Tongue (tissue), 1 donor: ENCODE measurements at regions not wholly inside any gene's neighbourhood (a gene's known extent, or its start where the extent isn't known, plus 50 kb on each side); places are given as distances from the start of the nearest gene placed in this dataset.
"Not testable (repeated sequence)": the region's sequence is repeated elsewhere in the genome, so short reads cannot be mapped to it uniquely, and the experiment has no call there.

Source experiments
- DNase-seq: peaks from one replicate; pipeline ENCODE4 v3.0.0-alpha.2; 2015

DNA sequence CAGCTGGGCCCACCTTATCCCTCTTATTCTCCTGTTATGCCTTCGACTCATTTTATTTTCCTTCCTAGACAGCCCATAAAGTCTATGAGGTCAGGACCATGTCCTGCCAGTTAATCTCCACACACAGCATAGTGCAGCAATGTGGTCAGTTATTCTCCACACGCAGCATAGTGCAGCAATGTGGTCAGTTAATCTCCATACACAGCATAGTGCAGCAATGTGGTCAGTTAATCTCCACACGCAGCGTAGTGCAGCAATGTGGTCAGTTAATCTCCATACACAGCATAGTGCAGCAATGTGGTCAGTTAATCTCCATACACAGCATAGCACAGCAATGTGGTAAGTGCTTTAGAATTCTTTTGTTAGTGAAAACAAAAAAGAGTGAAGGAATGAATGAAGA is 77.8 kb downstream of the TEX36 start:
- no peak for DNase-seq

GRCh38 chr10:125602825-125603224 is 80.1 kb downstream of the TEX36 start:
- no peak for DNase-seq

DNA sequence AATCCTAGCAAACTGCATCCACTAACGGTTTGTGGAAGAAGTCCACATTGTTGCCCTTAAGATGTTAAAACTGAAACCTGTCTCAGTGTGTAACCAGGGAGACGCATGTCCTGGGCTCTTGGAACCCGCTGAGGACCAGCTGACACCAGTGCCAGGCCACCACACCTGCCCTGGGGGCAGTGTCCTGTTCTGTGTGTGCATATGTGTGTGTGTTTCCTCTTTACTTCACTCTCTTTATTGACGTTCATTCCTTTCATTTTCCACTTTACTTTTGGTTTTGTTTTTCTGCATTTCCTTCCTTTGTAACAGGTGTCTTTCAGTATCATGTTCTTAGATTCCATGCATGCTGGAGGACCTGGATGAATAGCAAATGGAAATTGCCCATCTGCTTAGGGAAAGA is 83.8 kb downstream of the TEX36 start:
- no peak for DNase-seq

GRCh38 chr10:125595911-125596310 is 87.1 kb downstream of the TEX36 start:
- no peak for DNase-seq

DNA sequence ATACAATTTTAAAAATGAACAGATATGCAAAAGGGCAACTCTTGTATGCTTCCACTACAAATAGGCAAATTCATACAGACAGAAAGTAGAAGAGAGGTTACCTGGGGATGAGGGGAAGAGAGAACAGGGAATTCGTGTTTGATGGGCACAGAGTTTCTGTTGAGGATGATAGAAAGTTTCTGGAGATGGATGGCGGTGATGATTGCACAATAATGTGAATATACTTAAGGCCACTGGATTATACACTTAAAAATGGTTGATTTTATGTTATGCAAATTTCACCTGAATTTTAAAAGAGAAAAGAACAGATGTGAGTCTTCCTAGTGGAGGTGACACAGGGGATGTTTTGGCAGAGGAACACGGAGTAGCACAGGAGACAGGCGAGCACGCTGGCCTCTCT is 89.3 kb downstream of the TEX36 start:
- DNase-seq = no peak

DNA sequence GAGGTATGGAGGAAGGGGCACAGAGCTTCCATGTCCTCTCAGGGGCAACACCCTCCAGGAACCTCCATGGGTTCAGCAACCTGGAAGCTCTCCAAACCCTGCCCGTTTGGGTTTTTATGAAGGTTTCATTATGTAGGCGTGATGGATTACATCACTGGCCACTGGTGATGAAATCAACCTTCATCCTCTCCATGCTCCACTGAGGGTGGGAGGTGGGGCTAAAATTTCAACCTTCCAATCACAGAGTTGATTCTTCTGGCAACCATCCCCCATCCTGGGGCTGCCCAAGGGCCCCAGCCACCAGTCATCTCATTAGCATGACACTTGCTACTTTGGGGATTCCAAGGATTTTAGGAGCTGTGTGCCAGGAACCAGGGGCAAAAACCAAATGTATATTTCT is 90.1 kb downstream of the TEX36 start:
- no peak for DNase-seq

- DNase-seq = peak; percentile 4
These were observed 91.1 kb downstream of the TEX36 start for GRCh38 chr10:125591886-125592285.

GRCh38 chr10:125588738-125589137 is 94.2 kb downstream of the TEX36 start:
- not testable (repeated sequence) for DNase-seq

DNA sequence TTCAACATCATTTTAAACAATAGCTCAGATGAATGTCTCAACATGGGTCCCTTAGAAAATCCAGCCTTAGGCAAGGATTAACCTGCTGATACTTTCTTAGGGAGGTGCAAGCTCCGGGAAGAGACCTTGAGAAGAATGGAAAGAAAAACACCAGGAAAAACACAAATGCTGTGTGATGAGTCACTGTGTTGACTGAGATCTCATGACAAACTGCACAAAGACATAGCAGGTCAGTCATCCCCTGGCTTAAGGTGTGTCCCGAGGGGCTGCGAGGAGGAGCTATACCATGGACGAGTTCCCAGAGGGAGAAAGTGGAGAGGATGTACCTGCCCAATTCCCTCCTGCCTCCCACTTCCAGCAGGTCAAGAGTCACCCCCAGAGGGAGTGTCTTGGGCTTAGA is 98.0 kb downstream of the TEX36 start:
- DNase-seq = no peak

DNA sequence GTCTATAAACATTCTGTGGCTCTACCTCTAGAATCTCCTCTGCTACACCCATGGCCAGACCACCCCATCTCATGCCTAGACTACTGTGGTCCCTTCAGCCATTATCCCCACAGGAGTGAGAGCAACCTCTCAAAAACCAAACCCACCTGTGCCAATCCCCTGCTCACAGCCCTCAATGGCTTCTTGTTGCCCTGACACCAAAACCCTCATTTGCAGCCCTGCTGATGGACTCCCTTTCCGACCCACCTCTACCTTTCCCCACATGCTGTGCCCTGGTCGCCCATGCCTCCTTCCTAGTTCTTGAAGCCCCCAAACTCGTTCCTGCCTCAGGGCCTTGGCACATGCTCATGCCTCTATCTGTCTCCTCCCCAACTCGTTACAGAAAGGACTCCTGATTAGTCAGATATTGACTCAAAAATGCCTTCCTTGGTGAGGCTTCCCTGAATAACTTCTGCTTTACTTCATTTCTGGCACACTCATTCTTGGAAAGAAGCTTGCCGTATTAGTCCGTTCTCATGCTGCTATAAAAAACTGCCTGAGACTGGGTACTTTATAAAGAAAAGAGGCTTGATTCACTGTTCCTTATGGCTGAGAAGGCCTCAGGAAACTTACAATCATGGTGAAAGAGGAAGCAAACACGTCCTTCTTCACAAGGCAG is 104.2 kb downstream of the TEX36 start:
- DNase-seq = no peak

- no peak for DNase-seq
These were observed 107.1 kb downstream of the TEX36 start for GRCh38 chr10:125575843-125576242.

DNA sequence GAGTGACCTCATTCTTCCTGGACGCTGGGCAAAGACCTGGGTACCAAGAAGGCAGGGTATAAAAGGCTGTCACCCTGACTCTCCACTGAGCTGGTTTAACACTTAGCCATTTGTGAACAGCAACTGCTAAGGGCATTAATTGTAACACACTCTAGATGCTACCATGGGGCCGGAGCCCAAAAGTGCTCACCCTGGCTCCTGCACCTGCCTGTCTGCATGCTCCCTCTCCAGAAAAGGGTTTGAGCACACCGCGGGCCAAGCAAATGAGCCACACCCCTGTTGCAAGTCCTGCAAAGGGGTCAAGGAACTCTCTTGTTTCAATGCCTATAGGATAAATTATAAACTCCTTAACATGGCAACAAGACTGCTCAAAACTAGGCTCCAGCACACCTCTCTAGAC is 114.8 kb downstream of the TEX36 start:
- no peak for DNase-seq

DNA sequence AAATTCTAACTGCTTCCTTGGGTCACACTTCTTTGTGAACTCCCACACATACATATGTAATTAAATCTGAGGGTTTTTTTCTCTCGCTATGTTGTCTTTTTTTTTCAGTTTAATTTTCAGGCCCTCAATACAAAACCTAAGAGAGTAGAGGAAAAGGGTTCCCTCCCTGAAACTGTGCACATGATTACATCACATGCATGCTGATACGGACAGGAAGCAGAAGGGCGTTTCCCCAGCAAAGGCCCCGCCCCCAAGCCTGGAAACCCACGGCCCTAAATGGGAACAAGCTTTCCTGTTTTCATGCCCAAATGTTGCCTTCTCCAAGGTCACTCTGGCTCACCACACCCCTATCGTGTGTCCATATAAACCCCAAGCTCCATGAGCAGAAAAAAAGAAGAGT is 115.4 kb downstream of the TEX36 start:
- no peak for DNase-seq

GRCh38 chr10:125565046-125565445 is 117.9 kb downstream of the TEX36 start:
- DNase-seq = no peak

GRCh38 chr10:125564570-125564969 is 118.4 kb downstream of the TEX36 start:
- DNase-seq = no peak

- no peak for DNase-seq
These were observed 120.2 kb downstream of the TEX36 start for GRCh38 chr10:125562737-125563136.

- DNase-seq = no peak
These were observed 122.0 kb downstream of the TEX36 start for GRCh38 chr10:125560947-125561346.

DNA sequence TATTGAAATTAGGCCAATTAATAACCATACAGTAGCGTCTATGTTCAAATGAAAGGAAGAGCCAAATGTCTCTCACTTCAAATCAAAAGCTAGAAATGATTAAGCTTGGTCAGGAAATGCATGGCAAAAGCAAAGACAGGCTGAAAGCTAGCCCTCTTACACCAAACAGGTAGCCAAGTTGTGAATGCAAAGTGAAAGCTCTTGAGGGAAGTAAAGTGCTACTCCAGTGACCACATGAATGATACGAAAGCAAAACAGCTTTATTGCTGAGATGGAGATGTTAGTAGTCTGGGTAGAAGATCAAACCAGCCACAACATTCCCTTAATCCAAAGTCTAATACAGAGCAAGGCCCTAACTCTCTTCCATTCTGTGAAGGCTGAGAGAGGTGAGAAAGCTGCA is 123.8 kb downstream of the TEX36 start:
- DNase-seq = no peak

GRCh38 chr10:125557801-125558505 is 125.0 kb downstream of the TEX36 start:
- peak; percentile 16 for DNase-seq

DNA sequence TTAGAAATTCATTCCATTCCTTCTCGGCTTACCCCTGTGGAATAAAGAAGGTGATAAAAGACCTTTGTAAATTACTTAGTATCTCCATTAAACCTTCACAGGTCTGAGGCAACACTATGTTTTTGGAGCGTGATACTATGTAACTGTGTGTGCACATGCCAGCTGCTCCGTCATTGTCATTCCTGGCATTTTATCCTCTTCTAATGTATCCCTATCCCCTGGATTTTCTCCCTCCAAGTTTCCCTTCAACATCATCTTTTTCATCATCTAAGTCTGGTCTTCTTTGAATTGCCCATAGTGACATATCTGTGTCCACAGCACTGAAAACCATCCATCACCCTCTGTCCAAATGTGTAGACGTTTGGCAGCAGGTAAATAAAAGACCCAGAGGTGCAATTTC is 125.7 kb downstream of the TEX36 start:
- DNase-seq = peak; percentile 9

- no peak for DNase-seq
These were observed 126.1 kb downstream of the TEX36 start for GRCh38 chr10:125556882-125557281.

DNA sequence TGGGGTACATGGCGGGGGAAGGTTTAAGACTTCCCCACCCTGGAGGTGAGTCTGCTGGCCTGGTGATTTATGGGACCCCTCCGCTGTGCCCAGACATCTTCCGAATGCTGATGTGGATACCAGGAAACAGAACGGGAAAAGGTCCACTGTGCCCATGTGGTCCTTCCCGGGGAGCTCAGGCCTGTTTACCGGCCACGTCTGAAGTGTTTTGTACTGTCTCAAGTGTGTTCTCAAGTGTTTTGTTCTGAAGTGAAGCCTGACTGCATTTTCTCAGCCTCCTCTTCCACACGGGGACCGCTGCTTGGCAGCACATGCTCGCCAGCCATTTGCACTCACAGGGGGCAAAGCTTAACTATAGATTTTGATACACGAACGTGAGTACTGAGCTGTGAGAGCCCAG is 127.2 kb downstream of the TEX36 start:
- no peak for DNase-seq

GRCh38 chr10:125555267-125555666 is 127.7 kb downstream of the TEX36 start:
- DNase-seq = no peak

DNA sequence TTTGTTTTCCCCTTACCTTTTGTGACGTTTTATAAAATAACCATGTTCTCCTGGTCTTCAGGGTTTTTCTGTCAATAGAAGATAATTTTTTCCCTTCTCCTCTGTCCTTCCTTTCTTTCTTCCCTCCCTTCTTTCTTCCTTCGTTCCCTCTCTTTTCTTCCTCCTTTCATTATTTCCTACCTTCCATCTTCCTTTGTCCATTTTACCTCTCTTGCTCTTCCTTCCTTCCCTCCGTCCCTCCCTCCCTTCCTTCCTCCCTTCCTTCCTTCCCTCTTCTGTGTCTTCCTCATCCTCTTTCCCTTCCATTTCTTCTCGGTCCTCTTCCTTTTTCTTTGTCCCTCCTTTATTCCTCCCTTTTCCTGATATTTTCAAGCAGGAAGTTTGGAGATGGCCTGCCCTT is 128.2 kb downstream of the TEX36 start:
- DNase-seq = no peak
